Amniotic epithelial cell (primary cell): ENCODE measurements at regions not wholly inside any gene's neighbourhood (a gene's known extent, or its start where the extent isn't known, plus 50 kb on each side); places are given as distances from the start of the nearest gene placed in this dataset.
"Not testable (repeated sequence)": the region's sequence is repeated elsewhere in the genome, so short reads cannot be mapped to it uniquely, and the experiment has no call there.

Experiments used
- DNase-seq: peaks from one replicate; pipeline ENCODE4 v3.0.0-alpha.2; 2010; ENCODE audit warnings: low read depth

GRCh38 chr11:26898799-26899198 is 95.1 kb upstream of the FIBIN start:
- no peak for DNase-seq

- DNase-seq = peak; percentile 31
Measured at GRCh38 chr11:26901162-26901561, 92.8 kb upstream of the FIBIN start.

GRCh38 chr11:26904132-26904531 is 89.8 kb upstream of the FIBIN start:
- no peak for DNase-seq

- no peak for DNase-seq
Measured at GRCh38 chr11:26904801-26905200, 89.1 kb upstream of the FIBIN start.

- peak; percentile 28 for DNase-seq
Measured at GRCh38 chr11:26905368-26905767, 88.5 kb upstream of the FIBIN start.

GRCh38 chr11:26909515-26909914 is 84.4 kb upstream of the FIBIN start:
- no peak for DNase-seq

- DNase-seq = no peak
Measured at GRCh38 chr11:26909991-26910591, 83.8 kb upstream of the FIBIN start.

GRCh38 chr11:26914968-26915367 is 78.9 kb upstream of the FIBIN start:
- no peak for DNase-seq

- peak; percentile 19 for DNase-seq
Measured at GRCh38 chr11:26916805-26917204, 77.1 kb upstream of the FIBIN start.

- DNase-seq = no peak
Measured at GRCh38 chr11:26928582-26928981, 65.3 kb upstream of the FIBIN start.

- no peak for DNase-seq
Measured at GRCh38 chr11:26929806-26930517, 64.0 kb upstream of the FIBIN start.

GRCh38 chr11:26930518-26931247 is 63.2 kb upstream of the FIBIN start:
- peak; percentile 81 for DNase-seq

- peak; percentile 43 for DNase-seq
Measured at GRCh38 chr11:26931248-26931631, 62.7 kb upstream of the FIBIN start.

GRCh38 chr11:26931881-26932280 is 62.0 kb upstream of the FIBIN start:
- DNase-seq = no peak

GRCh38 chr11:26936109-26936508 is 57.8 kb upstream of the FIBIN start:
- no peak for DNase-seq

GRCh38 chr11:26937386-26937785 is 56.5 kb upstream of the FIBIN start:
- DNase-seq = no peak

- not testable (repeated sequence) for DNase-seq
Measured at GRCh38 chr11:26940501-26940900, 53.4 kb upstream of the FIBIN start.

- DNase-seq = no peak
Measured at GRCh38 chr11:26942356-26942755, 51.6 kb upstream of the FIBIN start.

GRCh38 chr11:26943636-26944035 is 50.3 kb upstream of the FIBIN start:
- peak; percentile 57 for DNase-seq
